GM23338 (cell line): ENCODE measurements at regions not wholly inside any gene's neighbourhood (a gene's known extent, or its start where the extent isn't known, plus 50 kb on each side); places are given as distances from the start of the nearest gene placed in this dataset.
"Not testable (repeated sequence)": the region's sequence is repeated elsewhere in the genome, so short reads cannot be mapped to it uniquely, and the experiment has no call there.

Experiments used
- CREB1 ChIP-seq: fragments of 250-450 bp; sonication (Bioruptor Pico); IDR thresholded peaks from 2 replicates; pipeline ENCODE4 v1.5.0; 2020; ENCODE audit warnings: low read depth, mild to moderate bottlenecking, moderate library complexity
- CTCF ChIP-seq, 2 experiments: fragments of 200-600 bp in 1 of 2; sonication (generic) in 1 of 2; conservative IDR thresholded peaks; 2 replicates each; pipeline versions ENCODE4 v1.5.1 to v1.6.1; 2016 to 2017; ENCODE audit warnings: antibody characterized with exemption in 2 of 2, low read depth in 2 of 2, mild to moderate bottlenecking in 2 of 2, moderate library complexity in 1 of 2
- ETS1 ChIP-seq: IDR thresholded peaks from 2 replicates; pipeline ENCODE4 v1.6.1; 2016; ENCODE audit warnings: antibody characterized with exemption
- EZH2 ChIP-seq: fragments of 200-600 bp; sonication (generic); IDR thresholded peaks from one replicate; pipeline ENCODE4 v1.8.0; 2017; ENCODE audit warnings: antibody characterized with exemption, mild to moderate bottlenecking, low read depth; ENCODE audit not compliant: unreplicated experiment
- POLR2AphosphoS5 ChIP-seq: IDR thresholded peaks from 2 replicates; pipeline ENCODE4 v1.6.1; 2016; ENCODE audit warnings: antibody characterized with exemption, low read depth
- REST ChIP-seq: IDR thresholded peaks from one replicate; pipeline ENCODE4 v1.6.1; 2018; ENCODE audit warnings: antibody characterized with exemption; ENCODE audit not compliant: unreplicated experiment
- STAT1 ChIP-seq: IDR thresholded peaks from one replicate; pipeline ENCODE4 v1.6.1; 2016; ENCODE audit warnings: antibody characterized with exemption; ENCODE audit not compliant: unreplicated experiment
- ZNF331 ChIP-seq: fragments of 250-450 bp; sonication (Bioruptor Pico); IDR thresholded peaks from 2 replicates; pipeline ENCODE4 v1.5.0; 2020; ENCODE audit warnings: low read depth, mild to moderate bottlenecking, moderate library complexity
- ZNF462 ChIP-seq: fragments of 250-450 bp; sonication (Bioruptor Pico); IDR thresholded peaks from 2 replicates; pipeline ENCODE4 v1.5.0; 2020; ENCODE audit warnings: mild to moderate bottlenecking, moderate library complexity

GRCh38 chr9:82883974-82884373 is 179.0 kb downstream of the RASEF start:
- TF ChIP-seq CTCF (conservative IDR thresholded peaks at IDR 0.05; ENCODE audit: low read depth in 2 of 2); ZNF331 (CRISPR knock-in tag); CREB1; STAT1; ZNF462 (CRISPR knock-in tag); EZH2; REST; ETS1: not testable (repeated sequence)
- 0 out of 2 replicates have a peak, but pooled peaks have one; percentile 20 for TF ChIP-seq POLR2AphosphoS5
